ENCODE measurements at regions not wholly inside any gene's neighbourhood (a gene's known extent, or its start where the extent isn't known, plus 50 kb on each side); places are given as distances from the start of the nearest gene placed in this dataset.

DNA sequence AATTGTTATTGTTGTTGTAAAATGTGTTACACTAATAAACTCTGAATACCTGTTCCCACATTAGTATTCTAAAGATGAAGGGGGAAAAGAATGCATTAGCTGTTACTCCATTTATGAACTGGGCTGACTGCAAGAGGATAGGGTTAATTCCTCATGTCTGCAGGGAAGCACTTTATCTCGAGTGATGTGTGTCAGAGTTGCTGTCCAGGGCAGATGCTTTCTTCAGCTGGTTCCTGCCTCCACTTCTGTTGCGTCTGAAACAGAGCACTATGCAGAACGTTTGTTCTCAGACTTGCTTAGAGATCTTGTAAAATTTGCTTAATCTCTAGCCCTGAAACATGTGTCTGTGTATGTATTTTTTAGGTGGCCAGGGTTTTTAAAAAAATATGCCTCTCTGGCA is 318.8 kb downstream of the SPRY2 start:
- Mint-ChIP-seq H3K9me3 (ENCODE audit: low read depth) (no peaks in the 10 kb centered on the region), H3K36me3 (ENCODE audit: low read depth) (no peaks in the 10 kb centered on the region), H3K4me1 (ENCODE audit: low read depth) (no peaks in the 10 kb centered on the region), H3K27me3 (ENCODE audit: low read depth) (no peaks in the 10 kb centered on the region), H3K27ac (ENCODE audit: unreplicated experiment) (no peak overlapping the region), H3K4me3 (ENCODE audit: unreplicated experiment) (no peak overlapping the region)
- DNase-seq (ENCODE audit: low spot score), result no peak
- no peak for TF ChIP-seq CTCF (IDR thresholded peaks at IDR 0.05)

- no peak for TF ChIP-seq CTCF (IDR thresholded peaks at IDR 0.05)
- Mint-ChIP-seq H3K4me3 (ENCODE audit: unreplicated experiment) (no peak overlapping the region), H3K9me3 (ENCODE audit: low read depth) (no peaks in the 10 kb centered on the region), H3K27ac (ENCODE audit: unreplicated experiment) (no peak overlapping the region), H3K36me3 (ENCODE audit: low read depth) (no peaks in the 10 kb centered on the region), H3K4me1 (ENCODE audit: low read depth) (peaks cover 8% of the 10 kb centered on the region), H3K27me3 (ENCODE audit: low read depth) (no peaks in the 10 kb centered on the region)
- DNase-seq (ENCODE audit: low spot score), result no peak
These were observed 328.7 kb downstream of the SPRY2 start for GRCh38 chr13:80012251-80012650.

- no peak for TF ChIP-seq CTCF (IDR thresholded peaks at IDR 0.05)
- peaks cover 8% of the 10 kb centered on the region for H3K4me1 Mint-ChIP-seq (ENCODE audit: low read depth)
- no peak for DNase-seq (ENCODE audit: low spot score)
- no peak overlapping the region for H3K27ac Mint-ChIP-seq (ENCODE audit: unreplicated experiment)
- H3K9me3 Mint-ChIP-seq (ENCODE audit: low read depth), result no peaks in the 10 kb centered on the region
- no peak overlapping the region for H3K4me3 Mint-ChIP-seq (ENCODE audit: unreplicated experiment)
- no peaks in the 10 kb centered on the region for H3K27me3 Mint-ChIP-seq (ENCODE audit: low read depth)
- no peaks in the 10 kb centered on the region for H3K36me3 Mint-ChIP-seq (ENCODE audit: low read depth)
These were observed 329.3 kb downstream of the SPRY2 start for GRCh38 chr13:80011448-80012212.

GRCh38 chr13:80010846-80011245 is 330.1 kb downstream of the SPRY2 start:
- H3K36me3 Mint-ChIP-seq (ENCODE audit: low read depth), result no peaks in the 10 kb centered on the region
- no peak overlapping the region for H3K27ac Mint-ChIP-seq (ENCODE audit: unreplicated experiment)
- H3K4me3 Mint-ChIP-seq (ENCODE audit: unreplicated experiment), result no peak overlapping the region
- H3K9me3 Mint-ChIP-seq (ENCODE audit: low read depth), result no peaks in the 10 kb centered on the region
- no peaks in the 10 kb centered on the region for H3K27me3 Mint-ChIP-seq (ENCODE audit: low read depth)
- DNase-seq (ENCODE audit: low spot score), result no peak
- H3K4me1 Mint-ChIP-seq (ENCODE audit: low read depth), result peaks cover 8% of the 10 kb centered on the region
- TF ChIP-seq CTCF (IDR thresholded peaks at IDR 0.05), result no peak

GRCh38 chr13:80010286-80010831 is 330.6 kb downstream of the SPRY2 start:
- Mint-ChIP-seq H3K4me1 (ENCODE audit: low read depth) (peaks cover 8% of the 10 kb centered on the region), H3K4me3 (ENCODE audit: unreplicated experiment) (no peak overlapping the region), H3K27ac (ENCODE audit: unreplicated experiment) (no peak overlapping the region), H3K9me3 (ENCODE audit: low read depth) (no peaks in the 10 kb centered on the region), H3K27me3 (ENCODE audit: low read depth) (no peaks in the 10 kb centered on the region), H3K36me3 (ENCODE audit: low read depth) (no peaks in the 10 kb centered on the region)
- DNase-seq (ENCODE audit: low spot score), result no peak
- no peak for TF ChIP-seq CTCF (IDR thresholded peaks at IDR 0.05)
